K562 (cell line): ENCODE measurements at regions not wholly inside any gene's neighbourhood (a gene's known extent, or its start where the extent isn't known, plus 50 kb on each side); places are given as distances from the start of the nearest gene placed in this dataset.

ENCODE experiments used
- ATAC-seq: fragments of 200-7000 bp; cut with Tn5 transposase; 3 replicates; pipeline ENCODE4 v1.9.1; 2020; ENCODE audit warnings: moderate library complexity
- BruUV-seq: library from RNA; stranded (reverse); fragments of 400-500 nt; replicated peaks from 2 replicates; lab custom pipeline; 2021; lab: Mats Ljungman, UMichigan
- CTCF ChIA-PET: fragments of 300-600 bp; formaldehyde crosslinking; extraction: SDS; loops from one replicate; lab custom pipeline; 2021; ENCODE audit warnings: low intra/inter-chr PET ratio; lab: Yijun Ruan, JAX
- POLR2A ChIA-PET: fragments of 300-600, 350-650 bp; sonication (Branson Sonifier 250); formaldehyde crosslinking; extraction: SDS; loops from one replicate; lab custom pipeline; 2021; ENCODE audit warnings: antibody characterized with exemption, inconsistent platforms; lab: Yijun Ruan, JAX
- DNase-seq, 4 experiments: peaks; one replicate each; pipeline versions ENCODE4 v3.0.0 to v3.0.0-alpha.2; 2011 to 2018; ENCODE audit warnings: low spot score in 3 of 4, mixed read lengths in 3 of 4; ENCODE audit errors: extremely low read depth in 1 of 4
- FAIRE-seq: peaks from 2 replicates; lab custom pipeline; 2011; peaks lifted over from hg19 to GRCh38; lab: Jason Lieb, UNC
- H2AFZ ChIP-seq: 2 replicates; pipeline ENCODE4 v1.6.0; 2011; ENCODE audit warnings: low read depth, low read length, control low read depth, inconsistent platforms
- H3K27ac ChIP-seq: fragments of 200-600 bp; 3 replicates; pipeline ENCODE4 v1.8.0; 2011; ENCODE audit warnings: low read depth, mild to moderate bottlenecking, control low read depth, inconsistent platforms, low read length, moderate library complexity, mixed read lengths; ENCODE audit errors: extremely low read depth
- H3K27me3 ChIP-seq, 2 experiments: fragments of 300-600 bp in 1 of 2; 2 replicates in 1 of 2; 3 replicates in 1 of 2; pipeline versions ENCODE4 v1.6.0 to v1.8.0; 2011; ENCODE audit warnings: inconsistent platforms in 2 of 2, low read length in 2 of 2, mild to moderate bottlenecking in 1 of 2, mixed read lengths in 1 of 2, moderate library complexity in 1 of 2; ENCODE audit not compliant: control insufficient read depth in 2 of 2, insufficient read depth in 2 of 2
- H3K36me3 ChIP-seq: fragments of 300-600 bp; 3 replicates; pipeline ENCODE4 v1.8.0; 2011; ENCODE audit warnings: mild to moderate bottlenecking, low read length, inconsistent platforms; ENCODE audit not compliant: control insufficient read depth, insufficient read depth
- H3K4me1 ChIP-seq, 2 experiments: fragments of 200-600 bp in 1 of 2; replicated peaks in 1 of 2; 2 replicates in 1 of 2; 3 replicates in 1 of 2; pipeline versions ENCODE4 v1.5.1 to v1.8.0; 2011; ENCODE audit warnings: inconsistent platforms in 2 of 2, low read length in 2 of 2, mild to moderate bottlenecking in 1 of 2, mixed read lengths in 1 of 2, moderate library complexity in 1 of 2; ENCODE audit not compliant: control insufficient read depth in 2 of 2, insufficient read depth in 2 of 2
- H3K4me2 ChIP-seq: 2 replicates; pipeline ENCODE4 v1.6.1; 2011; ENCODE audit warnings: low read length, control low read depth, inconsistent platforms, mixed read lengths; ENCODE audit not compliant: insufficient read depth
- H3K4me3 ChIP-seq: fragments of 200-600 bp; sonication (generic), shearing (Covaris generic); 2 replicates; pipeline ENCODE4 v1.5.1; 2016; ENCODE audit warnings: control low read depth, inconsistent platforms
- H3K79me2 ChIP-seq: fragments of 200-600 bp; 3 replicates; pipeline ENCODE4 v1.8.0; 2011; ENCODE audit warnings: low read length, inconsistent platforms; ENCODE audit not compliant: control insufficient read depth, insufficient read depth
- H3K9ac ChIP-seq, 2 experiments: 2 replicates each; pipeline versions ENCODE4 v1.6.0 to v1.6.1; 2011; ENCODE audit warnings: low read depth in 2 of 2, low read length in 2 of 2, control low read depth in 1 of 2, inconsistent platforms in 1 of 2, mild to moderate bottlenecking in 1 of 2, mixed read lengths in 1 of 2; ENCODE audit not compliant: insufficient read depth in 1 of 2
- H3K9me1 ChIP-seq: one replicate; pipeline ENCODE4 v1.6.0; 2011; ENCODE audit warnings: inconsistent platforms, mild to moderate bottlenecking, low read length, moderate library complexity; ENCODE audit not compliant: control insufficient read depth, insufficient read depth
- H3K9me3 ChIP-seq: replicated peaks from 2 replicates; pipeline ENCODE4 v1.5.1; 2011; ENCODE audit warnings: low read depth, low read length, inconsistent platforms; ENCODE audit not compliant: control insufficient read depth, insufficient read depth
- H4K20me1 ChIP-seq: replicated peaks from 2 replicates; pipeline ENCODE4 v1.6.1; 2011; ENCODE audit warnings: low read length, inconsistent platforms, mixed read lengths; ENCODE audit not compliant: control insufficient read depth, insufficient read depth
- CREM ChIP-seq: IDR thresholded peaks from 2 replicates; pipeline ENCODE4 v1.6.1; 2014; ENCODE audit warnings: antibody characterized with exemption, low read depth
- ETV6 ChIP-seq, 3 experiments: fragments of 150-350 bp in 1 of 3; sonication (generic) in 1 of 3; formaldehyde crosslinking in 1 of 3; IDR thresholded peaks; 2 replicates each; pipeline versions ENCODE4 v1.6.1 to v1.8.0; 2014 to 2022; ENCODE audit warnings: borderline replicate concordance in 2 of 3, low read depth in 2 of 3, antibody characterized with exemption in 1 of 3, low read length in 1 of 3, mild to moderate bottlenecking in 1 of 3, missing genetic modification reagents in 1 of 3
- FIP1L1 ChIP-seq: fragments of 200-400 bp; formaldehyde crosslinking; IDR thresholded peaks from 2 replicates; pipeline ENCODE4 v1.6.1; 2018; ENCODE audit warnings: mild to moderate bottlenecking, low read depth, low read length; ENCODE audit not compliant: poor library complexity, severe bottlenecking
- GMEB1 ChIP-seq: fragments of 250-450 bp; sonication (Bioruptor Pico); IDR thresholded peaks from 2 replicates; pipeline ENCODE4 v1.4.0; 2020; ENCODE audit warnings: mild to moderate bottlenecking
- HIVEP1 ChIP-seq: fragments of 250-450 bp; sonication (Bioruptor Pico); IDR thresholded peaks from 2 replicates; pipeline ENCODE4 v1.4.0; 2020; ENCODE audit warnings: mild to moderate bottlenecking
- POLR3G ChIP-seq: IDR thresholded peaks from 2 replicates; pipeline ENCODE4 v1.6.1; 2011; ENCODE audit not compliant: insufficient read length, insufficient replicate concordance; ENCODE audit errors: extremely low read depth
- RUNX1 ChIP-seq: sonication (generic); IDR thresholded peaks from 2 replicates; pipeline ENCODE4 v1.6.1; 2016; ENCODE audit warnings: antibody characterized with exemption, low read depth
- SIRT6 ChIP-seq: IDR thresholded peaks from one replicate; pipeline ENCODE4 v1.6.1; 2012; ENCODE audit warnings: low read depth, mild to moderate bottlenecking, control low read depth, inconsistent platforms, low read length, moderate library complexity
- ZBTB33 ChIP-seq: sonication (generic); formaldehyde crosslinking; IDR thresholded peaks from 2 replicates; pipeline ENCODE4 v1.8.1; 2023; ENCODE audit warnings: mild to moderate bottlenecking, missing genetic modification reagents
- ZNF707 ChIP-seq: fragments of 250-450 bp; sonication (Bioruptor Pico); conservative IDR thresholded peaks from 2 replicates; pipeline ENCODE4 v1.8.0; 2022; ENCODE audit warnings: inconsistent platforms, mild to moderate bottlenecking, moderate library complexity
- WGBS: fragments of 100-300 bp; shearing (Covaris generic); methylation state at CpG from one replicate; pipeline ENCODE4 v1.1.6; 2016; ENCODE audit warnings: low coverage, mixed read lengths; ENCODE audit not compliant: insufficient coverage; ENCODE audit errors: missing lambda C conversion rate; 5-methylcytosine and 5-hydroxymethylcytosine counted together
- in situ Hi-C: fragments of 300-500 bp; cut with MboI; formaldehyde crosslinking; loops from 4 replicates; pipeline ENCODE4 v1.15.0; 2018; ENCODE audit warnings: inconsistent platforms, mixed read lengths
- intact Hi-C: fragments of 100-400 bp; cut with micrococcal nuclease; formaldehyde crosslinking; loops from 2 replicates; pipeline ENCODE4 v1.14.2; 2022

- no peak for DNase-seq
- H3K36me3 ChIP-seq: no peaks in the 10 kb centered on the region
- no peaks in the 10 kb centered on the region for H3K9me1 ChIP-seq
- H3K27me3 ChIP-seq: peaks cover 24 to 75% of the 10 kb centered on the region in 2 experiments; a peak in 4 of 5 replicates
- ChIA-PET POLR2A (no interaction called here), CTCF (no interaction called here)
- H3K79me2 ChIP-seq: no peaks in the 10 kb centered on the region
- no peak overlapping the region; the same call in 1 of the 2 replicates for H3K4me2 ChIP-seq
- in situ Hi-C loops: no loop called here
- H3K9ac ChIP-seq: no peak overlapping the region
- 6% methylated on average over 10 of the region's 10 CpGs for WGBS
- H3K27ac ChIP-seq: no peak overlapping the region
- no peak overlapping the region for H3K4me3 ChIP-seq
- peak overlapping the region; percentile 96; the same call in 1 of the 2 replicates for H2AFZ ChIP-seq
- no TSS peak for BruUV-seq
- H3K9me3 ChIP-seq: no peaks in the 10 kb centered on the region
- TF ChIP-seq FIP1L1: no peak
- TF ChIP-seq, all 486 proteins: peak for 0
- FAIRE-seq (no peak), ATAC-seq (no peak)
- intact Hi-C loops: no loop called here
- Histone ChIP-seq H4K20me1 (no peaks in the 10 kb centered on the region), H3K4me1 (peaks cover 4 to 12% of the 10 kb centered on the region in 2 experiments; a peak in 3 of 5 replicates)
Observed at GRCh38 chr2:15689654-15690053, 98.0 kb downstream of the DDX1 start.

GRCh38 chr2:15691586-15692310, 100.1 kb downstream of the DDX1 start:
- Histone ChIP-seq H3K4me1 (peaks cover 4 to 13% of the 10 kb centered on the region in 2 experiments; a peak in 3 of 5 replicates), H3K4me2 (peak overlapping the region; percentile 21; the same call in 1 of the 2 replicates), H3K36me3 (no peaks in the 10 kb centered on the region), H2AFZ (0 out of 2 replicates have a peak overlapping the region, but pooled peaks have one; percentile 96), H3K9ac (no peak overlapping the region), H3K27me3 (peaks cover 24 to 76% of the 10 kb centered on the region in 2 experiments), H3K9me1 (no peaks in the 10 kb centered on the region), H3K79me2 (no peaks in the 10 kb centered on the region), H3K9me3 (no peaks in the 10 kb centered on the region), H4K20me1 (no peaks in the 10 kb centered on the region), H3K4me3 (no peak overlapping the region), H3K27ac (no peak overlapping the region)
- ATAC-seq (peak; percentile 11; the same call in 2 of the 3 replicates), DNase-seq (no peak), FAIRE-seq (no peak)
- POLR2A ChIA-PET: interaction anchor here (0.5 kb wide), 1 partner anchor 607 kb away, joined by 3 read pairs; no protein-coding TSS in a partner anchor
- BruUV-seq: no TSS peak
- in situ Hi-C loops: no loop called here
- intact Hi-C loops: no loop called here
- CTCF ChIA-PET: no interaction called here
- WGBS: 20% methylated on average over 12 of the region's 12 CpGs
- TF ChIP-seq HIVEP1 (CRISPR knock-in tag): no peak
- no peak for TF ChIP-seq GMEB1
- no peak for TF ChIP-seq ZNF707 (CRISPR knock-in tag)
- no peak for TF ChIP-seq CREM
- no peak for TF ChIP-seq RUNX1
- TF ChIP-seq ZBTB33: no peak
- TF ChIP-seq SIRT6: no peak
- TF ChIP-seq ETV6 (IDR thresholded peaks at IDR 0.05; ENCODE audit: borderline replicate concordance in 1 of 2, low read depth in 2 of 2, low read length in 1 of 2): no peak
- no peak for TF ChIP-seq ETV6 (CRISPR knock-in tag; IDR thresholded peaks at IDR 0.05; ENCODE audit: borderline replicate concordance)
- TF ChIP-seq POLR3G: no peak
